Esophagus (tissue), 2 donors: ENCODE measurements at regions not wholly inside any gene's neighbourhood (a gene's known extent, or its start where the extent isn't known, plus 50 kb on each side); places are given as distances from the start of the nearest gene placed in this dataset.

Experiments
- H3K27ac ChIP-seq, 2 donors: one replicate each; pipeline ENCODE4 v1.5.1; 2013; ENCODE audit warnings: low read depth in 2 of 2, mild to moderate bottlenecking in 2 of 2, inconsistent platforms in 1 of 2, low read length in 1 of 2, moderate library complexity in 1 of 2
- H3K27me3 ChIP-seq, 2 donors: one replicate each; pipeline ENCODE4 v1.6.1; 2013; ENCODE audit warnings: low read length in 2 of 2, control low read depth in 1 of 2, mild to moderate bottlenecking in 1 of 2; ENCODE audit not compliant: insufficient read depth in 2 of 2, control insufficient read depth in 1 of 2
- H3K36me3 ChIP-seq, 2 donors: one replicate each; pipeline ENCODE4 v1.6.1; 2013; ENCODE audit warnings: low read length in 1 of 2; ENCODE audit not compliant: control insufficient read depth in 2 of 2, insufficient read depth in 2 of 2
- H3K4me1 ChIP-seq, 2 donors: one replicate each; pipeline ENCODE4 v1.6.1; 2013; ENCODE audit warnings: low read length in 1 of 2; ENCODE audit not compliant: control insufficient read depth in 2 of 2, insufficient read depth in 2 of 2
- H3K4me3 ChIP-seq, 2 donors: one replicate each; pipeline ENCODE4 v1.5.1; 2013; ENCODE audit warnings: low read length in 2 of 2, mild to moderate bottlenecking in 2 of 2, low read depth in 1 of 2, moderate library complexity in 1 of 2
- H3K9me3 ChIP-seq, 2 donors: one replicate each; pipeline ENCODE4 v1.6.1; 2013; ENCODE audit warnings: mild to moderate bottlenecking in 2 of 2, low read depth in 1 of 2, low read length in 1 of 2, moderate library complexity in 1 of 2; ENCODE audit not compliant: control insufficient read depth in 2 of 2, insufficient read depth in 1 of 2
- WGBS, 2 donors: extraction: QIAGEN DNeasy Blood & Tissue Kit; methylation state at CpG; one replicate each; pipeline ENCODE4 v1.1.7; 2013; 5-methylcytosine and 5-hydroxymethylcytosine counted together
- donor health status: healthy with polysubstance abuse.
- donor health status: Bipolar disorder and iron deficiency.

DNA sequence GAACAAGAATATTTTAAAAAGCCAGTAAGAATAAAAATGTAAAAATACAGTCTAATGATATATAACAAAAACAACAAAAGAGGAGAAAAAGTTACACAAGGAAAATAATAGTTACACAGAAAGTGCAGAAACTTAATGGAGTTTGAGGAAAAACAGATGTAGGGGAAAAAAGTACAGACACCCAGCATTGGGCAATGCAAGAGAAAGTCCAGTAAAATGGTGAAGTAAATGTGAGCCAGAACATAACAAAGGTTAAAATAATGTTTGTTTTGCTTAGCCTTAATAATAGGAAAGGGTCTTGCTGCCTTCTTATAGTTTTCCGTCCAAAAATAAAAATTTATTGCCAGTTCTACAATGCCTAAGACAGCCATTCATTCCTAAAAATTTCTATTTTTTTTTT is 364.2 kb downstream of the NNT start:
- no peaks in the 10 kb centered on the region for H3K27me3 ChIP-seq
- no peaks in the 10 kb centered on the region for H3K36me3 ChIP-seq
- no peaks in the 10 kb centered on the region for H3K4me1 ChIP-seq
- H3K9me3 ChIP-seq = no peaks in the 10 kb centered on the region
- H3K27ac ChIP-seq = no peak overlapping the region
- H3K4me3 ChIP-seq = no peak overlapping the region
- 67 to 86% methylated on average over 1 of the region's 1 CpG for WGBS, 2 donors

GRCh38 chr5:43959144-43959543 is 356.2 kb downstream of the NNT start:
- H3K4me1 ChIP-seq = no peaks in the 10 kb centered on the region
- H3K27me3 ChIP-seq = no peaks in the 10 kb centered on the region
- H3K4me3 ChIP-seq = no peak overlapping the region
- H3K36me3 ChIP-seq = no peaks in the 10 kb centered on the region
- WGBS, 2 donors = 80 to 82% methylated on average over 2 of the region's 2 CpGs
- H3K9me3 ChIP-seq = no peaks in the 10 kb centered on the region
- H3K27ac ChIP-seq = no peak overlapping the region

DNA sequence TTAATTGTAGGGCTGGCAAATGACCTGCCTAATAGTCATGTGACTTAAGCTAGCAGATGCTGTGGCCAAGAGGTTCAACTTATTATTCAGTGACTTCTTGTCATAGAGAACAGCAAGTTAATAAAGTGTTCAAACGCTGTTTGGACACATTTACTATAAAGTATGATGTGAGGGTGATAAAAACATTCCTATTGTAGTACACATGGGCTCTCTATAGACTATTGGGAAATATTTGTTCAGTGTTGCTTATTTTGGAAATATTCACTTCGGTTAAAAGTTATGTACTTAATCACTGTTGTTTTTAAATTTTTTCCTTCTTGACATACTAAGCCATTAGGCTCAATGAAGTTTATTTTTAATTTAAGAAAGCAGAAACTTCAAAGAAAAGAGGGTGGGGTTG is 345.0 kb downstream of the NNT start:
- no peak overlapping the region for H3K4me3 ChIP-seq
- H3K4me1 ChIP-seq = no peaks in the 10 kb centered on the region
- H3K36me3 ChIP-seq = no peaks in the 10 kb centered on the region
- no peaks in the 10 kb centered on the region for H3K27me3 ChIP-seq
- no peak overlapping the region for H3K27ac ChIP-seq
- WGBS, 2 donors = 45 to 63% methylated on average over 2 of the region's 2 CpGs
- H3K9me3 ChIP-seq = peaks cover 0 to 1% of the 10 kb centered on the region in 2 donors

DNA sequence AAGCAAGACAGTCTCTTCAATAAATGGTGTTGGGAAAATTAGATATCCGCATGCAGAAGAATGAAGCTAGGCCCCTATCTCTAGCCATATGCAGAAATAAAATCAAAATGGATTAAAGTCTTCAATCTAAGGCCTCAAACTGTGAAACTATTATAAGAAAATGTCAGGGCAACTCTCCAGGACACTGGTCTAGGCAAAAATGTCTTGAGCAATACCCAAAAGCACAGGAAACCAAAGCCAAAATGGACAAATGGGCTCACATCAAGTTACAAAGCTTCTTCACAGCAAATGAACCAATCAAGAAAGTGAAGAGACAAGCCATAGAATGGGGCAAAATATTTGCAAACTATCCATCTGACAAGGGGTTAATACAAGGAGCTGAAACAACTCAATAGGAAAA is 338.8 kb downstream of the NNT start:
- 91 to 94% methylated on average over 1 of the region's 1 CpG for WGBS, 2 donors
- Histone ChIP-seq H3K9me3 (no peaks in the 10 kb centered on the region), H3K27me3 (no peaks in the 10 kb centered on the region), H3K27ac (no peak overlapping the region), H3K4me1 (no peaks in the 10 kb centered on the region), H3K36me3 (no peaks in the 10 kb centered on the region), H3K4me3 (no peak overlapping the region)

- no peak overlapping the region for H3K27ac ChIP-seq
- peaks cover 0 to 5% of the 10 kb centered on the region in 2 donors for H3K9me3 ChIP-seq
- H3K4me1 ChIP-seq = no peaks in the 10 kb centered on the region
- H3K36me3 ChIP-seq = no peaks in the 10 kb centered on the region
- no peaks in the 10 kb centered on the region for H3K27me3 ChIP-seq
- H3K4me3 ChIP-seq = no peak overlapping the region
- WGBS, 2 donors = 76 to 82% methylated on average over 2 of the region's 2 CpGs
These were observed 337.6 kb downstream of the NNT start for GRCh38 chr5:43940562-43940961.

GRCh38 chr5:43926923-43927322 is 323.9 kb downstream of the NNT start:
- Histone ChIP-seq H3K4me1 (no peaks in the 10 kb centered on the region), H3K9me3 (peaks cover 0 to 4% of the 10 kb centered on the region in 2 donors), H3K27me3 (no peaks in the 10 kb centered on the region), H3K4me3 (no peak overlapping the region), H3K36me3 (no peaks in the 10 kb centered on the region), H3K27ac (no peak overlapping the region)
- 38 to 42% methylated on average over 2 of the region's 2 CpGs for WGBS, 2 donors

DNA sequence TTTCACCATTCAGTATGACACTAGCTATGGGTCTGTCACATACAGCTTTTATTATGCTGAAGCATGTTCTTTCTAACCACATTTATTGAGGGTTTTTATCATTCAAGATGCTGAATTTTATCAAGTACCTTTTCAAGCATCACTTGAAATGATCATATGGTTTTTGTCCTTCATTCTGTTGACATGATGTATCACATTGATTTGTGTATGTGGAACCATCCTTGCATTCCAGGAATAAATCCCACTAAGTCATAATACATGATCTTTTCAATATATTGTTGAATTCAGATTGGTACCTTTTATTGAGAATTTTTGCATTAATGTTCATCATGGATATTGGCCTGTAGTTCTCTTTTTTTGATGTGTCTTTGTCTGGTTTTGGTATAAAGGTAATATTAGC is 317.4 kb downstream of the NNT start:
- Histone ChIP-seq H3K36me3 (no peaks in the 10 kb centered on the region), H3K27me3 (no peaks in the 10 kb centered on the region), H3K9me3 (peaks cover 0 to 4% of the 10 kb centered on the region in 2 donors), H3K27ac (no peak overlapping the region), H3K4me1 (no peaks in the 10 kb centered on the region), H3K4me3 (no peak overlapping the region)

DNA sequence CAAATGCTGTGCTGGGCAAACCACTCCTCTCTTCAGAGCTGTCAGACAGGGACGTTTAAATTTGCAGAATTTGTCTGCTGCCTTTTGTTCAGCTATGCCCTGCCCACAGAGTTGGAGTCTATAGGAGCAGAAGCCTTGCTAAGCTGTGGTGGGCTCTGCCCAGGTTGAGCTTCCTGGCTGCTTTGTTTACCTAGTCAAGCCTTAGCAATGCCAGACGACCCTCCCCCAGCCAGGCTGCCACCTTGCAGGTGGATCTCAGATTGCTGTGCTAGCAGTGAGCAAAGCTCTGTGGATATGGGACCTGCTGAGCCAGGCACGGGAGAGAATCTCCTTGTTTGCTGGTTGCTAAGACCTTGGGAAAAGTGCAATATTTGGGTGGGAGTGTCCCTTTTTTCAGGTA is 314.9 kb downstream of the NNT start:
- H3K27ac ChIP-seq = no peak overlapping the region
- WGBS, 2 donors = 44 to 61% methylated on average over 3 of the region's 3 CpGs
- no peaks in the 10 kb centered on the region for H3K36me3 ChIP-seq

GRCh38 chr5:43903129-43903528 is 300.1 kb downstream of the NNT start:
- Histone ChIP-seq H3K36me3 (no peaks in the 10 kb centered on the region), H3K4me1 (no peaks in the 10 kb centered on the region), H3K9me3 (no peaks in the 10 kb centered on the region), H3K27ac (no peak overlapping the region), H3K27me3 (no peaks in the 10 kb centered on the region), H3K4me3 (no peak overlapping the region)

More for the DNA sequence above, 314.9 kb downstream of the NNT start:
- no peaks in the 10 kb centered on the region for H3K27me3 ChIP-seq
- H3K9me3 ChIP-seq = no peaks in the 10 kb centered on the region
- H3K4me1 ChIP-seq = no peaks in the 10 kb centered on the region
- no peak overlapping the region for H3K4me3 ChIP-seq

DNA sequence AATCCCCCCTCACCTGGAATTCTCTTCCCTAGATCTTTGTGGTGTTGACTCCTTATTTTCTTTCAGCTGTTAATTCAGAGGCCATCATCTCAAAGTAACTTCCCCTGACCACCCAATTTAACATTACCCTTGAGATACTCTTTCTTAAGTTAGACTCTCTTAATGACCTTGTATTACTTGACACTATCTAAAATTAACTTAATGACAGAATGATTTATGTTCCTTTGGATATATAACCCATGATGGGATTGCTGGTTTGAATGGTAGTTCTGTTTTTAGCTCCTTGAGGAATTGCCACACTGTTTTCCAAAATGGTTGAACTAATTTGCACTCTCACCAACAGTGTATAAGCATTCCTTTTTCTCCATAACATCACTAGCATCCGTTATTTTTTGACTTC is 298.0 kb downstream of the NNT start:
- H3K9me3 ChIP-seq = no peaks in the 10 kb centered on the region
- WGBS, 2 donors = 86 to 90% methylated on average over 1 of the region's 1 CpG

More for the DNA sequence above, 298.0 kb downstream of the NNT start:
- Histone ChIP-seq H3K27ac (no peak overlapping the region), H3K4me3 (no peak overlapping the region), H3K27me3 (no peaks in the 10 kb centered on the region), H3K36me3 (no peaks in the 10 kb centered on the region), H3K4me1 (no peaks in the 10 kb centered on the region)
